ENCODE measurements at regions not wholly inside any gene's neighbourhood (a gene's known extent, or its start where the extent isn't known, plus 50 kb on each side); places are given as distances from the start of the nearest gene placed in this dataset.

DNA sequence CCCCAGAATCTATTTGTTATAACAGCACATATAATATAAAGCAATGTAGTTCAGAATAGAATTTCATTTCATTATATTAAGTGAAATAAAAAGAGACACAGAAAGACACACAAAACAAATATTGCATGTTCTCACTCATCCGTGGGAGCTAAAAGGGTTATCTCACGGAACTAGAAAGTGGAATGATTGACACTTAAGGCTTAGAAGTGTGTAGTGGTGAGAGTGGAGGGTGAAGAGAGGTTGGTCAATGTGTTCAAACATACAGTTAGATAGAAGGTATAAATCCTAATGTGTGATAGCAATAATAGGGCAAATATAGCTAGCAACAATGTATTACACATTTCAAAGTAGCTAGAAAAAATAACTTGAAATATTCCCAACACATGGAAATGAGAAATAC lies 1001.7 kb upstream of the TMPRSS15 start:
- no peaks in the 10 kb centered on the region for H3K27me3 Mint-ChIP-seq (ENCODE audit: low read depth, unreplicated experiment)
- no peak overlapping the region for H3K9ac ChIP-seq (ENCODE audit: low read length)
- H3K9me3 ChIP-seq (ENCODE audit: insufficient read depth, low read depth, low read length), result no peaks in the 10 kb centered on the region
- no peak overlapping the region for H3K27ac Mint-ChIP-seq (ENCODE audit: unreplicated experiment)
- H3K36me3 ChIP-seq (ENCODE audit: insufficient read depth, low read length), result no peaks in the 10 kb centered on the region
- no peak overlapping the region for H3K27ac ChIP-seq (ENCODE audit: low read depth, low read length)
- no peak for DNase-seq (ENCODE audit: low read depth)
- H3K4me1 Mint-ChIP-seq (ENCODE audit: low read depth, unreplicated experiment), result no peaks in the 10 kb centered on the region
- H3K4me2 ChIP-seq (ENCODE audit: low read length), result no peak overlapping the region
- TF ChIP-seq EZH2 (IDR thresholded peaks at IDR 0.05; ENCODE audit: insufficient read depth, low read length), result no peak
- TF ChIP-seq, protein P1, sequence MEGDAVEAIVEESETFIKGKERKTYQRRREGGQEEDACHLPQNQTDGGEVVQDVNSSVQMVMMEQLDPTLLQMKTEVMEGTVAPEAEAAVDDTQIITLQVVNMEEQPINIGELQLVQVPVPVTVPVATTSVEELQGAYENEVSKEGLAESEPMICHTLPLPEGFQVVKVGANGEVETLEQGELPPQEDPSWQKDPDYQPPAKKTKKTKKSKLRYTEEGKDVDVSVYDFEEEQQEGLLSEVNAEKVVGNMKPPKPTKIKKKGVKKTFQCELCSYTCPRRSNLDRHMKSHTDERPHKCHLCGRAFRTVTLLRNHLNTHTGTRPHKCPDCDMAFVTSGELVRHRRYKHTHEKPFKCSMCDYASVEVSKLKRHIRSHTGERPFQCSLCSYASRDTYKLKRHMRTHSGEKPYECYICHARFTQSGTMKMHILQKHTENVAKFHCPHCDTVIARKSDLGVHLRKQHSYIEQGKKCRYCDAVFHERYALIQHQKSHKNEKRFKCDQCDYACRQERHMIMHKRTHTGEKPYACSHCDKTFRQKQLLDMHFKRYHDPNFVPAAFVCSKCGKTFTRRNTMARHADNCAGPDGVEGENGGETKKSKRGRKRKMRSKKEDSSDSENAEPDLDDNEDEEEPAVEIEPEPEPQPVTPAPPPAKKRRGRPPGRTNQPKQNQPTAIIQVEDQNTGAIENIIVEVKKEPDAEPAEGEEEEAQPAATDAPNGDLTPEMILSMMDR (IDR thresholded peaks at IDR 0.05; ENCODE audit: insufficient read depth, low read depth, low read length), result no peak
- no peak for FAIRE-seq
- no peak overlapping the region for H3K4me3 ChIP-seq (ENCODE audit: insufficient read depth, low read depth, low read length)
- H3K79me2 ChIP-seq (ENCODE audit: insufficient read depth, low read length), result no peaks in the 10 kb centered on the region
- no peaks in the 10 kb centered on the region for H4K20me1 ChIP-seq (ENCODE audit: insufficient read depth, low read length)
- H3K4me1 ChIP-seq (ENCODE audit: insufficient read depth, low read length), result no peaks in the 10 kb centered on the region
- H3K36me3 Mint-ChIP-seq (ENCODE audit: low read depth, unreplicated experiment), result no peaks in the 10 kb centered on the region
- no peaks in the 10 kb centered on the region for H3K9me3 Mint-ChIP-seq (ENCODE audit: unreplicated experiment)
- H2AFZ ChIP-seq (ENCODE audit: low read depth, low read length), result no peak overlapping the region
- no peaks in the 10 kb centered on the region for H3K27me3 ChIP-seq (ENCODE audit: insufficient read depth, low read length)
- H3K4me3 Mint-ChIP-seq (ENCODE audit: unreplicated experiment), result no peak overlapping the region

DNA sequence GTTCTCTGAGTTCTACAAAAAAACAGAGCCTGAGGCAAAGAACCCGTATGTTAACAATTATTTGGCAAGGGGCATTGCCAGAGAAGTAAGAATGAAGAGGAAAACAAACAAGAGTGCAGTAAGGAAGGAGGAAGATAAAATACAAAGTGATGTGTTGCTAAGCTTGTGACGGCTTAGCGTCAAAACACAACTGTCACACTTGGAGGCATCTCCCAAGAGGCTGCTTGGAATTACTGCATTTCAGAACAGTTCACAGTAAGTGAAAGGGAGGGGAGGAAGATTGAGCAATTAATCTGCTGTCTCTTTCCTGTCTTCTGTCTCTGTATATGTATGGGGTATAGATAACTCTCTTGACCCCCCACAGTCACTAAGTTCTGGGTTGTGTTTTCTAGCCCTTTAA lies 1017.0 kb upstream of the TMPRSS15 start:
- H3K4me1 ChIP-seq (ENCODE audit: insufficient read depth, low read length), result no peaks in the 10 kb centered on the region
- Mint-ChIP-seq H3K27me3 (ENCODE audit: low read depth, unreplicated experiment) (no peaks in the 10 kb centered on the region), H3K9me3 (ENCODE audit: unreplicated experiment) (peaks cover 3% of the 10 kb centered on the region), H3K4me3 (ENCODE audit: unreplicated experiment) (no peak overlapping the region), H3K36me3 (ENCODE audit: low read depth, unreplicated experiment) (no peaks in the 10 kb centered on the region), H3K27ac (ENCODE audit: unreplicated experiment) (no peak overlapping the region), H3K4me1 (ENCODE audit: low read depth, unreplicated experiment) (no peaks in the 10 kb centered on the region)
- no peak for TF ChIP-seq EZH2 (IDR thresholded peaks at IDR 0.05; ENCODE audit: insufficient read depth, low read length)
- TF ChIP-seq, protein P1 (IDR thresholded peaks at IDR 0.05; ENCODE audit: insufficient read depth, low read depth, low read length), result no peak
- no peaks in the 10 kb centered on the region for H3K79me2 ChIP-seq (ENCODE audit: insufficient read depth, low read length)
- no peak overlapping the region for H3K4me3 ChIP-seq (ENCODE audit: insufficient read depth, low read depth, low read length)
- FAIRE-seq (no peak), DNase-seq (ENCODE audit: low read depth) (no peak)
- no peaks in the 10 kb centered on the region for H3K36me3 ChIP-seq (ENCODE audit: insufficient read depth, low read length)
- H3K27ac ChIP-seq (ENCODE audit: low read depth, low read length), result no peak overlapping the region
- no peak overlapping the region for H2AFZ ChIP-seq (ENCODE audit: low read depth, low read length)
- no peaks in the 10 kb centered on the region for H4K20me1 ChIP-seq (ENCODE audit: insufficient read depth, low read length)
- no peak overlapping the region for H3K9ac ChIP-seq (ENCODE audit: low read length)
- no peak overlapping the region for H3K4me2 ChIP-seq (ENCODE audit: low read length)
- peaks cover 8% of the 10 kb centered on the region for H3K9me3 ChIP-seq (ENCODE audit: insufficient read depth, low read depth, low read length)
- no peaks in the 10 kb centered on the region for H3K27me3 ChIP-seq (ENCODE audit: insufficient read depth, low read length)

DNA sequence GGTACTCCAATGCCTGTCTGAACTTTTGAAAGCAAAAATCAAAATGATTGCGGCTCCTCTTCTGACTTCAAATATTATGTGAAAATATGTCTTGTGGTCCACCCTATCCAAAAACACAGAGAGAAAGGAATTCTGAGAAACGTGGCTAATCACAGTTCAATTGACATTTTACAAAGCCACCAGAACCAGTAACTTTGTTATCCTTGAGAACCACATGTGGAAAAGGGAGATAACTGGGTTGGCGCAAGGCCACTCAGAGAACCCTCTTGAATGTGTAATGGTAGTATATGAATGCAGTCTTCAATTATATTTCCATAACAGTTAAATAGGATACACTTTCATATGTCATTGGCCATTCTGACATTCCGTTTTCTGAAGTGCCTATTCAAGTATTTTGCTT lies 1030.0 kb upstream of the TMPRSS15 start:
- no peak for TF ChIP-seq EZH2 (IDR thresholded peaks at IDR 0.05; ENCODE audit: insufficient read depth, low read length)
- TF ChIP-seq, protein P1 (IDR thresholded peaks at IDR 0.05; ENCODE audit: insufficient read depth, low read depth, low read length), result no peak
- H3K9me3 ChIP-seq (ENCODE audit: insufficient read depth, low read depth, low read length), result no peaks in the 10 kb centered on the region
- no peaks in the 10 kb centered on the region for H3K4me1 ChIP-seq (ENCODE audit: insufficient read depth, low read length)
- H4K20me1 ChIP-seq (ENCODE audit: insufficient read depth, low read length), result no peaks in the 10 kb centered on the region
- no peak overlapping the region for H3K27ac ChIP-seq (ENCODE audit: low read depth, low read length)
- H3K4me3 ChIP-seq (ENCODE audit: insufficient read depth, low read depth, low read length), result no peak overlapping the region
- H3K27me3 ChIP-seq (ENCODE audit: insufficient read depth, low read length), result no peaks in the 10 kb centered on the region
- no peaks in the 10 kb centered on the region for H3K27me3 Mint-ChIP-seq (ENCODE audit: low read depth, unreplicated experiment)
- DNase-seq (ENCODE audit: low read depth) (no peak), FAIRE-seq (no peak)
- H3K4me3 Mint-ChIP-seq (ENCODE audit: unreplicated experiment), result no peak overlapping the region
- H3K27ac Mint-ChIP-seq (ENCODE audit: unreplicated experiment), result no peak overlapping the region
- H3K4me1 Mint-ChIP-seq (ENCODE audit: low read depth, unreplicated experiment), result no peaks in the 10 kb centered on the region
- H3K4me2 ChIP-seq (ENCODE audit: low read length), result no peak overlapping the region
- no peaks in the 10 kb centered on the region for H3K36me3 Mint-ChIP-seq (ENCODE audit: low read depth, unreplicated experiment)
- no peaks in the 10 kb centered on the region for H3K36me3 ChIP-seq (ENCODE audit: insufficient read depth, low read length)
- peaks cover 8% of the 10 kb centered on the region for H3K9me3 Mint-ChIP-seq (ENCODE audit: unreplicated experiment)
- H3K9ac ChIP-seq (ENCODE audit: low read length), result no peak overlapping the region
- no peak overlapping the region for H2AFZ ChIP-seq (ENCODE audit: low read depth, low read length)
- no peaks in the 10 kb centered on the region for H3K79me2 ChIP-seq (ENCODE audit: insufficient read depth, low read length)

Data from astrocyte (in vitro differentiated cells and primary cell).